PC-3 (cell line): ENCODE measurements at regions not wholly inside any gene's neighbourhood (a gene's known extent, or its start where the extent isn't known, plus 50 kb on each side); places are given as distances from the start of the nearest gene placed in this dataset.

Experiments
- ATAC-seq: fragments of 200-7000 bp; cut with Tn5 transposase; 2 replicates; pipeline ENCODE4 v1.9.1; 2020; ENCODE audit warnings: mild to moderate bottlenecking, moderate library complexity
- BruUV-seq: library from RNA; stranded (reverse); fragments of 400-500 nt; replicated peaks from 2 replicates; lab custom pipeline; 2021; lab: Mats Ljungman, UMichigan
- CTCF ChIA-PET: fragments of 300-600 bp; sonication (Branson Sonifier 250); formaldehyde crosslinking; loops from one replicate; lab custom pipeline; 2022; ENCODE audit warnings: antibody characterized with exemption; lab: Charles Lee
- POLR2A ChIA-PET: fragments of 300-600 bp; sonication (Branson Sonifier 250); formaldehyde crosslinking; loops from one replicate; lab custom pipeline; 2022; ENCODE audit warnings: antibody characterized with exemption; ENCODE audit not compliant: unreplicated experiment; lab: Charles Lee
- DNase-seq: peaks from one replicate; pipeline ENCODE4 v3.0.0-alpha.2; 2015
- H2AFZ ChIP-seq: fragments of 300-600 bp; sonication (generic); 2 replicates; pipeline ENCODE4 v1.6.0; 2016; ENCODE audit warnings: antibody characterized with exemption, low read length
- H3F3A ChIP-seq: fragments of 300-600 bp; sonication (generic); one replicate; pipeline ENCODE4 v1.6.0; 2017; ENCODE audit warnings: antibody characterized with exemption, low read length, control low read depth, mild to moderate bottlenecking; ENCODE audit not compliant: unreplicated experiment
- H3K27ac ChIP-seq: fragments of 300-600 bp; sonication (generic); 2 replicates; pipeline ENCODE4 v1.5.1; 2016; ENCODE audit warnings: mild to moderate bottlenecking, low read length
- H3K27me3 ChIP-seq: fragments of 300-600 bp; sonication (generic); 2 replicates; pipeline ENCODE4 v1.6.1; 2016; ENCODE audit warnings: low read length, mixed read lengths
- H3K36me3 ChIP-seq: fragments of 300-600 bp; sonication (generic); 2 replicates; pipeline ENCODE4 v1.6.1; 2016; ENCODE audit warnings: low read depth, mixed run types, low read length, mixed read lengths
- H3K4me1 ChIP-seq: fragments of 300-600 bp; sonication (generic); 2 replicates; pipeline ENCODE4 v1.5.1; 2016; ENCODE audit warnings: low read length; ENCODE audit not compliant: insufficient read depth
- H3K4me2 ChIP-seq: fragments of 300-600 bp; sonication (generic); 2 replicates; pipeline ENCODE4 v1.6.0; 2016; ENCODE audit warnings: low read length
- H3K4me3 ChIP-seq: fragments of 300-600 bp; sonication (generic); 2 replicates; pipeline ENCODE4 v1.5.1; 2016; ENCODE audit warnings: mild to moderate bottlenecking, low read length, mixed read lengths
- H3K79me2 ChIP-seq: fragments of 300-600 bp; sonication (generic); 2 replicates; pipeline ENCODE4 v1.6.1; 2017; ENCODE audit warnings: low read length, mixed read lengths
- H3K9ac ChIP-seq: fragments of 300-600 bp; sonication (generic); 2 replicates; pipeline ENCODE4 v1.6.0; 2016; ENCODE audit warnings: mild to moderate bottlenecking, low read length
- H3K9me2 ChIP-seq: fragments of 300-600 bp; sonication (generic); replicated peaks from 2 replicates; pipeline ENCODE4 v1.6.1; 2016; ENCODE audit warnings: mixed run types, low read length, mixed read lengths
- H3K9me3 ChIP-seq: fragments of 300-600 bp; sonication (generic); 2 replicates; pipeline ENCODE4 v1.6.1; 2016; ENCODE audit warnings: low read length, mixed read lengths
- H4K20me1 ChIP-seq: fragments of 300-600 bp; sonication (generic); 2 replicates; pipeline ENCODE4 v1.6.1; 2016; ENCODE audit warnings: low read length, mixed read lengths
- EZH2 ChIP-seq: fragments of 300-600 bp; sonication (generic); IDR thresholded peaks from one replicate; pipeline ENCODE4 v1.6.1; 2017; ENCODE audit warnings: antibody characterized with exemption, mild to moderate bottlenecking, low read length; ENCODE audit not compliant: unreplicated experiment
- EZH2phosphoT487 ChIP-seq: fragments of 300-600 bp; sonication (generic); IDR thresholded peaks from 2 replicates; pipeline ENCODE4 v1.6.1; 2018; ENCODE audit warnings: mild to moderate bottlenecking, antibody characterized with exemption, low read length, borderline replicate concordance
- intact Hi-C: fragments of 100-400 bp; cut with micrococcal nuclease; formaldehyde crosslinking; loops from 2 replicates; pipeline ENCODE4 v1.9.0; 2023
- TF ChIP-seq, protein P1 (sequence below): fragments of 300-600 bp; sonication (generic); conservative IDR thresholded peaks from 2 replicates; pipeline ENCODE4 v1.5.1; 2017; ENCODE audit warnings: antibody characterized with exemption, low read depth, mild to moderate bottlenecking, low read length

DNA sequence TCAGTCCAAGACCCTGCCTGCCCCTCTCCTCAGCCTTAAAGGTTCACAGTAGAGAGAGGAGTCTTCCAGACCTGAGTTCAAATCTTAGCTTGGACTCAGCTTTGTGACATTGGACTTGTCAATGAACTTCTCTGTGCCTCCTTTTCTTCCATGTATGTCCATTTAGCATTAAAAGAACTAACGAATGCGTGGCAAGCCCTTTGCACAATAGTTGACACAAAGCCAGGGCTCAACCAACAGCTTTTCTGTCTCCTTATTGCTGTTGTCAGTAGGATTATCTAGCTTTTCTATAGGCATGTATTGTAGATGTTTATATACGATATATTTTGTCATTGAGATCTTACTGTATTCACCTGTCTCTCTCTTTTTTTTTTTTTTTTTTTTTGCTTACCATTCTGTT, 450.8 kb downstream of the PTPRU start:
- Histone ChIP-seq H4K20me1 (no peaks in the 10 kb centered on the region), H3K79me2 (no peaks in the 10 kb centered on the region), H3K9me3 (no peaks in the 10 kb centered on the region), H3K27me3 (no peaks in the 10 kb centered on the region), H3K4me1 (peaks cover 39% of the 10 kb centered on the region), H2AFZ (no peak overlapping the region), H3K9ac (no peak overlapping the region), H3K4me2 (no peak overlapping the region), H3K36me3 (no peaks in the 10 kb centered on the region), H3K9me2 (no peaks in the 10 kb centered on the region), H3F3A (no peaks in the 10 kb centered on the region), H3K27ac (no peak overlapping the region), H3K4me3 (no peak overlapping the region)
- CTCF ChIA-PET = no interaction called here
- intact Hi-C loops = no loop called here
- BruUV-seq = no TSS peak
- ATAC-seq (no peak), DNase-seq (no peak)
- POLR2A ChIA-PET = no interaction called here
- no peak for TF ChIP-seq EZH2phosphoT487
- TF ChIP-seq, protein P1, sequence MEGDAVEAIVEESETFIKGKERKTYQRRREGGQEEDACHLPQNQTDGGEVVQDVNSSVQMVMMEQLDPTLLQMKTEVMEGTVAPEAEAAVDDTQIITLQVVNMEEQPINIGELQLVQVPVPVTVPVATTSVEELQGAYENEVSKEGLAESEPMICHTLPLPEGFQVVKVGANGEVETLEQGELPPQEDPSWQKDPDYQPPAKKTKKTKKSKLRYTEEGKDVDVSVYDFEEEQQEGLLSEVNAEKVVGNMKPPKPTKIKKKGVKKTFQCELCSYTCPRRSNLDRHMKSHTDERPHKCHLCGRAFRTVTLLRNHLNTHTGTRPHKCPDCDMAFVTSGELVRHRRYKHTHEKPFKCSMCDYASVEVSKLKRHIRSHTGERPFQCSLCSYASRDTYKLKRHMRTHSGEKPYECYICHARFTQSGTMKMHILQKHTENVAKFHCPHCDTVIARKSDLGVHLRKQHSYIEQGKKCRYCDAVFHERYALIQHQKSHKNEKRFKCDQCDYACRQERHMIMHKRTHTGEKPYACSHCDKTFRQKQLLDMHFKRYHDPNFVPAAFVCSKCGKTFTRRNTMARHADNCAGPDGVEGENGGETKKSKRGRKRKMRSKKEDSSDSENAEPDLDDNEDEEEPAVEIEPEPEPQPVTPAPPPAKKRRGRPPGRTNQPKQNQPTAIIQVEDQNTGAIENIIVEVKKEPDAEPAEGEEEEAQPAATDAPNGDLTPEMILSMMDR = no peak
- no peak for TF ChIP-seq EZH2

DNA sequence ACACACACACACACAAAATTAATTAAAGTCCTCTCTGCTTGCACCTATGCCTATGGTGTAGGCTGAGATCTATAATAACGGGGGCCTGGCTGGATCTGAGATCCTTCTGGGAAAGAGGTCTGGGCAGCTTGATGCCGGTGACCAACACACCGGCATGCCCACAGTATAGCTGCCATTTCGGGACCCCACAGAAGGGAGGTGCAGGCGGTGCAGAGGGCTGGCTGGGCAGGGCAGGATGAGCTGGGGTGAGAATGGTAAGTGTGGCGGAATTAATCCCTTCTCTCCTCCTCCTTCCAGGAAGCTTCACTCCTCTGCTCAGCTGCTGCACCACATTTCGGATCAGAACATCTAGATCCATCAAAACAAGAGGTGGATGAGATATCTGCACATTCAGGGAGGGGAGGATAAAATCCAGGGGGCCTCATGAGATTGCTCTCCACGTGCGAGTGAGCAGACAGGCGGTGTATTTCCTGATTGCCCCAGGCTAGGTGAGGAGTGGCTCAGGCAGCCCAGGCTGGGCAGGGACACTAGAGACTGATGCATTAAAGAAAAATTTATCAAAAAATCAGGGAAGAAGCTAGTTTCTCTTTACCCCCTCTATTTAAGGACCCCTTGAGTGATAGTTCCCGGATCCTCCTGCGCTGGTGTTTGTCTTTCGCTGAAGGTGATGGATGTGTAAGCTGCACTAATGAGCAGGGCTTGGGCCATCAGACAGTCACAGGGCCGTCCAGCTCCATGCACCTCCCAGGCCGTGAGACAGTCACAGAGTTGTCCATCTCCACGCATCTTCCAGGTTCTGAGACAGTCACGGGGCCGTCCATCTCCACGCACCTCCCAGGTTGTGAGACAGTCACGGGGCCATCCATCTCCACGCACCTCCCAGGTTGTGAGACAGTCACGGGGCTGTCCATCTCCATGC, 449.9 kb downstream of the PTPRU start:
- Histone ChIP-seq H3K36me3 (no peaks in the 10 kb centered on the region), H3K9me3 (no peaks in the 10 kb centered on the region), H3K4me2 (no peak overlapping the region), H3K79me2 (no peaks in the 10 kb centered on the region), H3K27ac (no peak overlapping the region), H4K20me1 (no peaks in the 10 kb centered on the region), H3K4me1 (peaks cover 42% of the 10 kb centered on the region), H3K27me3 (no peaks in the 10 kb centered on the region), H3K9ac (no peak overlapping the region), H2AFZ (no peak overlapping the region), H3K9me2 (no peaks in the 10 kb centered on the region), H3K4me3 (no peak overlapping the region), H3F3A (no peaks in the 10 kb centered on the region)
- TF ChIP-seq EZH2phosphoT487 = no peak
- TF ChIP-seq, protein P1 = no peak
- no peak for TF ChIP-seq EZH2
- DNase-seq = peak; percentile 32
- no TSS peak for BruUV-seq
- intact Hi-C loops = no loop called here
- ChIA-PET CTCF (no interaction called here), POLR2A (no interaction called here)
- ATAC-seq = no peak

DNA sequence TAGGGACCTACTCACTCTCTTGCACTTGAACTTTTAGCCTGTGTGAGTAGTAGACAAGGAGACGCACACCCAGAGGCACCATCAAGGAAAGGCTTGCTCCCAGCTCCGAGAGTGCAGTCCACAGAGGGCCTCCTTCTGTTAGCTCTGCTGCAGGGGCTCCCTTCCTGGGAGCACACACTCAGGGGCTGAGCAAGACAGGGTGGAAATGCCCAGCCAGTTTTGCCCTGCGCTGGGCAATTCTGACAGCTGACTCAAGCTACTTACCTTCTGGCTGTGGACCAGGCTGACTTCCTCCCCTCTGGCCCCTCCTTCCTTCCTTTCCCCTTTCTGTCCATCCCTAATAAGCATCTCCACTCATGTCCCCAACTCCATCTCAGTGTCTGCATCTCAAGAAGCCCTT, 449.1 kb downstream of the PTPRU start:
- no peak overlapping the region for H2AFZ ChIP-seq
- no peaks in the 10 kb centered on the region for H3K27me3 ChIP-seq
- H3F3A ChIP-seq = no peaks in the 10 kb centered on the region
- no TSS peak for BruUV-seq
- no peak overlapping the region for H3K4me3 ChIP-seq
- H3K9ac ChIP-seq = no peak overlapping the region
- no peak overlapping the region for H3K27ac ChIP-seq
- no peaks in the 10 kb centered on the region for H3K36me3 ChIP-seq
- ATAC-seq = no peak
- H3K4me2 ChIP-seq = no peak overlapping the region
- no peak for DNase-seq
- peaks cover 42% of the 10 kb centered on the region for H3K4me1 ChIP-seq
- intact Hi-C loops = no loop called here
- no peaks in the 10 kb centered on the region for H3K79me2 ChIP-seq
- CTCF ChIA-PET = no interaction called here
- H3K9me3 ChIP-seq = no peaks in the 10 kb centered on the region
- no peaks in the 10 kb centered on the region for H3K9me2 ChIP-seq
- no peak for TF ChIP-seq EZH2
- TF ChIP-seq, protein P1 = no peak
- no peak for TF ChIP-seq EZH2phosphoT487
- POLR2A ChIA-PET = no interaction called here
- H4K20me1 ChIP-seq = no peaks in the 10 kb centered on the region
